ENCODE measurements at regions not wholly inside any gene's neighbourhood (a gene's known extent, or its start where the extent isn't known, plus 50 kb on each side); places are given as distances from the start of the nearest gene placed in this dataset.

DNA sequence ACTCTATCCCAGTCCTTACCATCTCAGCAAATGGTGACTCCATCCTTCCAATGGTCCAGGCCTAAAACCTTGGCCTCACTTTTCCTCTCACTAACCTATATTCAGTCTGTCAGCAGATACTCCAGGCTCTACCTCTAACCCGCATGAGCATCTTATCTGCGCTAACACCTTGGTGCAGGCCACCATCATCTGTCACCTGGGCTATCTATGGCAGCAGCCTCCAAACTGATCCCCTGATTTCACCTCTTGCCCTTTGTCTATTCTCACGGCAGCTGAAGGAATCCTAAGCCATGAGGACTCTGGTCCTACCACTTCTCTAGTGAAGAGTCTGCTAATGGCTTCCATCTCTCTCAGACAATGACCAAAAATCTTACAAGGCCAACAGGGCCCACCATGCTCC, 57.9 kb upstream of the CCL1 start:
- TF ChIP-seq CTCF (IDR thresholded peaks at IDR 0.05; ENCODE audit: low read depth, low read length) (no peak), EZH2phosphoT487 (IDR thresholded peaks at IDR 0.05; ENCODE audit: low read depth) (no peak)

All from OCI-LY3 (cell line).